ENCODE measurements at regions not wholly inside any gene's neighbourhood (a gene's known extent, or its start where the extent isn't known, plus 50 kb on each side); places are given as distances from the start of the nearest gene placed in this dataset.

DNA sequence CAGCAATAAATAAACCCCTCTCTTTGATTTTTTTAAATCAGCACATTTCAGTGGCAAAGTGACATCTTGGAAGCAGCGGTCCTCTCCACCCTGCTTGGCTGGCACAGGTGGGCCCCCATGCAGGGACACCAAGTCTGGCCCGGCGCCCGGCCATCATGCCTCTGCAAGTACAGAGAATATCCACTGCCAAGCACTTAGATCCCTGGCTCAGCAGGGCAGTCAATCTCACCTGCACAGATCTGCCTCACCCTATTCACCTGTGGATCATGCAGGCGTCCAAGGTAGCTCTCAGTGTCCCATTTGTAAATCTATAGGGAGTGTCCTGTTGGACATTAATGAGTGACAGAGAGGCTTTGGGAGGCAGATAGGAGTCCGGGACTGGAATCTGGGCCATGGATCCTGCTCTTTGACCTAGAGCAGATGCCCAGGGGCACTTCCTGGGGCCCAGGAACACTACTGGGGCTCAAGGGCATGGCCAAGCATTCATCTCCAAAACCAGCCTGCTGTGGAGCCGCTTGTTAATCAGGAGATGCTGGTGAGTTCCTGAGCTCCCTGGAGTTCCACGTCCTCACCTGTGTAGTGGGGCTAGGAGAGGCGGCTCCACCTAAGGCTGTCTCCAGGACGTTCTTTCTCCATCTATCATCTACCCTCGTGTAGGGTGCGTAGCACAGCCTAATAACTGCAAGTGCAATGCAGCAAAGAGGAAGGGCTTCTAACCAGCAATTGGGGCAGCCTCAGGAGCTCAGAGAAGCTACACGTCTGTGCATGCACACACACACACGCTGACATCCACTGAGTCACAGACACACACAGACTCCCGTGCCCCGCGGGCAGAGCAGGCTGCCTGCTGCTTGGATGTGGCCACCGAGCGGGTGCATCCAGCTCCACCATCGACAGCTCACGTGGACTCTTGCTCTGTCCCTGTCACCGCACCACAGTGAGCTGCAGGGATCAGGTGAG is 123.6 kb downstream of the OAT start:
- TF ChIP-seq CTCF (IDR thresholded peaks at IDR 0.05; ENCODE audit: insufficient read depth in 1 of 2, low read depth in 1 of 2, low read length in 1 of 2, severe bottlenecking in 1 of 2, unreplicated experiment in 1 of 2), result no peak
- Mint-ChIP-seq H3K4me1 (ENCODE audit: low read depth, unreplicated experiment) (peaks cover 5% of the 10 kb centered on the region), H3K9me3 (ENCODE audit: unreplicated experiment) (peaks cover 1% of the 10 kb centered on the region), H3K27ac (ENCODE audit: unreplicated experiment) (no peak overlapping the region), H3K27me3 (ENCODE audit: insufficient read depth, unreplicated experiment) (no peaks in the 10 kb centered on the region), H3K4me3 (ENCODE audit: unreplicated experiment) (no peak overlapping the region), H3K36me3 (ENCODE audit: insufficient read depth, unreplicated experiment) (no peaks in the 10 kb centered on the region)
- no peaks in the 10 kb centered on the region for H3K27me3 ChIP-seq (replicated peaks; ENCODE audit: control insufficient read depth, insufficient read depth, low read length)
- no TSS peak for BruUV-seq (replicated peaks)
- DNase-seq, result peak in 1 of 2 experiments; percentile 22
- H3K9me3 ChIP-seq, result no peaks in the 10 kb centered on the region; the same call in 1 of the 2 replicates
- intact Hi-C loops (cut with micrococcal nuclease; ENCODE audit: unreplicated experiment), result no loop called here
- ChIA-PET POLR2A (no interaction called here), CTCF (interaction anchor here (1.5 to 3.0 kb wide), 2 partner anchors 94 to 301 kb away, joined by 4 to 14 read pairs; no protein-coding TSS in a partner anchor)
- H3K4me3 ChIP-seq (ENCODE audit: low read depth, low read length), result no peak overlapping the region
- no peaks in the 10 kb centered on the region for H3K4me1 ChIP-seq
- H3K36me3 ChIP-seq (ENCODE audit: control insufficient read depth, insufficient read depth, low read length), result no peaks in the 10 kb centered on the region

DNA sequence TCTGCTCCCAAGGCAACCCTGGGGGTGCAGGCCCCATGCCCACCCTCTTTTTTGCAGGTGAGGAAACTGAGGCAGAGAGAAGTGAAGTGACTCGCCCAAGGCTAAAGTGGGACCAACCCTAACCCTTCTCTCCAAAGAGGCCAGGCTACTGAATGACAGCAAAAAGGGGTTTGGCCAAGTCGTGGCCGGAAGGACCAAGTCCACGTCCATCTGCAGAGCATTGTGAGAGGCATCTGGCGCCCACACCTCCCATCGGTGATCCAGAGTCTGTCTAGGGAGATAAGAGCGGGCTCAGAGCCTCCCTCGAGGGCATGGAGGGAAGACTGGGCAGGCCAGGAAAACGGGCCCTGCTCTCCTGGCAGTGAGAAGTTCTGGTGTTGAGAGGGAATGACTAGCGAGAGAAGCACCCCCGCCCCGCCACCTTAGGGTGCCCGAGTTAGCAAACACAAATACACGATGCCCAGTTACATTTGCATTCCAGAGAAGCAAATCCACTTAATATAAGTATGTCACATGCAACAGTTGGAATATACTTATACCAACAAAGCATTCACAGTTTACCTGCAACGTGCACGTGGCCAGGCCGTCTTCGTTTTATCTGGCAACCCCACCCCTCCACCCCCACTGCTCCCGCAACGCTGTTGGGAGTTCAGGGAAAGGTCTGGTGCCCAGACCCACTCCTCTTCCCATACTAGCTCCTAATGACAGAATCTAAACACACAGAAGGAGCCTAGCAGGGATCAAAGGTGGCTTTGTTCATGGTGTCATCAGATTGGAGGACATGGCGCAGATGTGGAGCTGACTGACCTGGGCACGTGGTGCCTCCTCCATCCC is 124.9 kb downstream of the OAT start:
- TF ChIP-seq CTCF (IDR thresholded peaks at IDR 0.05; ENCODE audit: insufficient read depth in 1 of 2, low read depth in 1 of 2, low read length in 1 of 2, severe bottlenecking in 1 of 2, unreplicated experiment in 1 of 2), result no peak
- no peak overlapping the region for H3K4me3 ChIP-seq (ENCODE audit: low read depth, low read length)
- peaks cover 5% of the 10 kb centered on the region for H3K4me1 Mint-ChIP-seq (ENCODE audit: low read depth, unreplicated experiment)

More for the DNA sequence above, 124.9 kb downstream of the OAT start:
- intact Hi-C loops (cut with micrococcal nuclease; ENCODE audit: unreplicated experiment), result no loop called here
- H3K4me3 Mint-ChIP-seq (ENCODE audit: unreplicated experiment), result no peak overlapping the region
- H3K4me1 ChIP-seq, result no peaks in the 10 kb centered on the region
- no TSS peak for BruUV-seq (replicated peaks)
- ChIA-PET CTCF (interaction anchor here (1.0 kb wide), 1 partner anchor 95 kb away, joined by 4 read pairs; no protein-coding TSS in a partner anchor), POLR2A (no interaction called here)
- DNase-seq, result peak in 1 of 2 experiments; percentile 14
- no peaks in the 10 kb centered on the region for H3K27me3 Mint-ChIP-seq (ENCODE audit: insufficient read depth, unreplicated experiment)
- no peaks in the 10 kb centered on the region for H3K9me3 Mint-ChIP-seq (ENCODE audit: unreplicated experiment)
- no peaks in the 10 kb centered on the region for H3K9me3 ChIP-seq
- no peaks in the 10 kb centered on the region for H3K36me3 Mint-ChIP-seq (ENCODE audit: insufficient read depth, unreplicated experiment)
- no peak overlapping the region for H3K27ac Mint-ChIP-seq (ENCODE audit: unreplicated experiment)
- H3K36me3 ChIP-seq (ENCODE audit: control insufficient read depth, insufficient read depth, low read length), result no peaks in the 10 kb centered on the region
- no peaks in the 10 kb centered on the region; the same call in 1 of the 2 replicates for H3K27me3 ChIP-seq (replicated peaks; ENCODE audit: control insufficient read depth, insufficient read depth, low read length)
